ENCODE measurements at regions not wholly inside any gene's neighbourhood (a gene's known extent, or its start where the extent isn't known, plus 50 kb on each side); places are given as distances from the start of the nearest gene placed in this dataset.
"Not testable (repeated sequence)": the region's sequence is repeated elsewhere in the genome, so short reads cannot be mapped to it uniquely, and the experiment has no call there.

GRCh38 chr3:191566469-191566868 is 105.5 kb downstream of the PYDC2 start:
- WGBS, 2 donors (ENCODE audit: low coverage in 1 of 2) = 50 to 82% methylated on average over 1 of the region's 1 CpG
- in situ Hi-C loops (cut with MboI; ENCODE audit: low pct_ligation_motif_present in 1 of 4, low pct_unique_long_range_greater_than_20kb in 1 of 4, low sequenced_read_pairs in 3 of 4) = no loop called here
- no peak for DNase-seq
- intact Hi-C loops (cut with DNase I; ENCODE audit: low total_unique reads) = no loop called here
- Histone ChIP-seq H3K4me3 (no peak overlapping the region), H3K27me3 (no peaks in the 10 kb centered on the region), H3K27ac (no peak overlapping the region), H3K4me1 (no peaks in the 10 kb centered on the region), H3K9me3 (no peaks in the 10 kb centered on the region), H3K36me3 (no peaks in the 10 kb centered on the region)
- no peak for TF ChIP-seq CTCF (IDR thresholded peaks at IDR 0.05)
- no peak for TF ChIP-seq POLR2A (IDR thresholded peaks at IDR 0.05)
- TF ChIP-seq EP300 (IDR thresholded peaks at IDR 0.05; ENCODE audit: low read depth) = no peak
- TF ChIP-seq POLR2AphosphoS5 (IDR thresholded peaks at IDR 0.05) = no peak

GRCh38 chr3:191568206-191568605 is 107.2 kb downstream of the PYDC2 start:
- H3K36me3 ChIP-seq = no peaks in the 10 kb centered on the region
- intact Hi-C loops (cut with DNase I; ENCODE audit: low total_unique reads) = no loop called here
- TF ChIP-seq POLR2A (IDR thresholded peaks at IDR 0.05) (no peak), CTCF (IDR thresholded peaks at IDR 0.05) (no peak)
- 81 to 84% methylated on average over 7 of the region's 7 CpGs for WGBS, 2 donors (ENCODE audit: low coverage in 1 of 2)
- no peak for DNase-seq
- no peak overlapping the region for H3K27ac ChIP-seq
- no peaks in the 10 kb centered on the region for H3K9me3 ChIP-seq
- H3K27me3 ChIP-seq = no peaks in the 10 kb centered on the region
- in situ Hi-C loops (cut with MboI; ENCODE audit: low pct_ligation_motif_present in 1 of 4, low pct_unique_long_range_greater_than_20kb in 1 of 4, low sequenced_read_pairs in 3 of 4) = no loop called here
- no peak overlapping the region for H3K4me3 ChIP-seq
- H3K4me1 ChIP-seq = no peaks in the 10 kb centered on the region

- Histone ChIP-seq H3K4me3 (no peak overlapping the region), H3K4me1 (no peaks in the 10 kb centered on the region), H3K27ac (no peak overlapping the region), H3K36me3 (no peaks in the 10 kb centered on the region), H3K27me3 (no peaks in the 10 kb centered on the region), H3K9me3 (no peaks in the 10 kb centered on the region)
- TF ChIP-seq POLR2AphosphoS5 (IDR thresholded peaks at IDR 0.05) = no peak
- TF ChIP-seq CTCF (IDR thresholded peaks at IDR 0.05) = no peak
- no peak for TF ChIP-seq POLR2A (IDR thresholded peaks at IDR 0.05)
- no peak for TF ChIP-seq EP300 (IDR thresholded peaks at IDR 0.05; ENCODE audit: low read depth)
- intact Hi-C loops (cut with DNase I; ENCODE audit: low total_unique reads) (no loop called here), in situ Hi-C loops (cut with MboI; ENCODE audit: low pct_ligation_motif_present in 1 of 4, low pct_unique_long_range_greater_than_20kb in 1 of 4, low sequenced_read_pairs in 3 of 4) (no loop called here)
- 60 to 71% methylated on average over 1 of the region's 1 CpG for whole genome bisulfite sequencing, 2 donors (ENCODE audit: low coverage in 1 of 2)
- no peak for DNase-seq
These were observed 131.1 kb downstream of the PYDC2 start for GRCh38 chr3:191592105-191592504.

GRCh38 chr3:191593486-191593885 is 132.5 kb downstream of the PYDC2 start:
- WGBS, 2 donors (ENCODE audit: low coverage in 1 of 2) = 8 to 40% methylated on average over 1 of the region's 1 CpG
- no peaks in the 10 kb centered on the region for H3K4me1 ChIP-seq
- TF ChIP-seq CTCF (IDR thresholded peaks at IDR 0.05) (no peak), POLR2A (IDR thresholded peaks at IDR 0.05) (no peak), EP300 (IDR thresholded peaks at IDR 0.05; ENCODE audit: low read depth) (no peak), POLR2AphosphoS5 (IDR thresholded peaks at IDR 0.05) (no peak)

GRCh38 chr3:191615511-191615910 is 154.5 kb downstream of the PYDC2 start:
- H3K4me3 ChIP-seq; H3K4me1 ChIP-seq; H3K36me3 ChIP-seq; H3K27me3 ChIP-seq; in situ Hi-C loops (cut with MboI; ENCODE audit: low pct_ligation_motif_present in 1 of 4, low pct_unique_long_range_greater_than_20kb in 1 of 4, low sequenced_read_pairs in 3 of 4); H3K9me3 ChIP-seq; intact Hi-C loops (cut with DNase I; ENCODE audit: low total_unique reads); H3K27ac ChIP-seq; DNase-seq: not testable (repeated sequence)
- WGBS, 2 donors (ENCODE audit: low coverage in 1 of 2) = 89% methylated on average over 1 of the region's 1 CpG; no CpG with 5 or more reads in 1 of the 2 donors

More at GRCh38 chr3:191593486-191593885, 132.5 kb downstream of the PYDC2 start:
- intact Hi-C loops (cut with DNase I; ENCODE audit: low total_unique reads) = no loop called here
- Histone ChIP-seq H3K4me3 (no peak overlapping the region), H3K27me3 (no peaks in the 10 kb centered on the region), H3K27ac (no peak overlapping the region), H3K9me3 (no peaks in the 10 kb centered on the region), H3K36me3 (no peaks in the 10 kb centered on the region)
- DNase-seq = no peak
- in situ Hi-C loops (cut with MboI; ENCODE audit: low pct_ligation_motif_present in 1 of 4, low pct_unique_long_range_greater_than_20kb in 1 of 4, low sequenced_read_pairs in 3 of 4) = no loop called here

Measured in transverse colon (tissue), 4 donors.